ENCODE measurements at regions not wholly inside any gene's neighbourhood (a gene's known extent, or its start where the extent isn't known, plus 50 kb on each side); places are given as distances from the start of the nearest gene placed in this dataset.

GRCh38 chr1:87560601-87561360 lies 232.1 kb downstream of the LMO4 start:
- DNase-seq (ENCODE audit: low spot score) = no peak

GRCh38 chr1:87563211-87563610 lies 234.5 kb downstream of the LMO4 start:
- no peak for DNase-seq (ENCODE audit: low spot score)

GRCh38 chr1:87565861-87566260 lies 237.2 kb downstream of the LMO4 start:
- no peak for DNase-seq (ENCODE audit: low spot score)

GRCh38 chr1:87568005-87568404 lies 239.3 kb downstream of the LMO4 start:
- no peak for DNase-seq (ENCODE audit: low spot score)

- DNase-seq (ENCODE audit: low spot score) = no peak
Observed at GRCh38 chr1:87568911-87569310, 240.2 kb downstream of the LMO4 start.

GRCh38 chr1:87572008-87572407 lies 243.3 kb downstream of the LMO4 start:
- DNase-seq (ENCODE audit: low spot score) = no peak

GRCh38 chr1:87572891-87573290 lies 244.2 kb downstream of the LMO4 start:
- no peak for DNase-seq (ENCODE audit: low spot score)

GRCh38 chr1:87575528-87575927 lies 246.8 kb downstream of the LMO4 start:
- no peak for DNase-seq (ENCODE audit: low spot score)

- no peak for DNase-seq (ENCODE audit: low spot score)
Observed at GRCh38 chr1:87578464-87578863, 249.8 kb downstream of the LMO4 start.

- no peak for DNase-seq (ENCODE audit: low spot score)
Observed at GRCh38 chr1:87583459-87583858, 254.8 kb downstream of the LMO4 start.

GRCh38 chr1:87584586-87584985 lies 255.9 kb downstream of the LMO4 start:
- no peak for DNase-seq (ENCODE audit: low spot score)

GRCh38 chr1:87586501-87586900 lies 257.8 kb downstream of the LMO4 start:
- no peak for DNase-seq (ENCODE audit: low spot score)

GRCh38 chr1:87588495-87588894 lies 259.8 kb downstream of the LMO4 start:
- no peak for DNase-seq (ENCODE audit: low spot score)

GRCh38 chr1:87591492-87591891 lies 262.8 kb downstream of the LMO4 start:
- DNase-seq (ENCODE audit: low spot score) = no peak

GRCh38 chr1:87592156-87592555 lies 263.5 kb downstream of the LMO4 start:
- DNase-seq (ENCODE audit: low spot score) = no peak

GRCh38 chr1:87594736-87595383 lies 266.2 kb downstream of the LMO4 start:
- DNase-seq (ENCODE audit: low spot score) = no peak

GRCh38 chr1:87595384-87595781 lies 266.7 kb downstream of the LMO4 start:
- no peak for DNase-seq (ENCODE audit: low spot score)

GRCh38 chr1:87598429-87598828 lies 269.7 kb downstream of the LMO4 start:
- no peak for DNase-seq (ENCODE audit: low spot score)

- no peak for DNase-seq (ENCODE audit: low spot score)
Observed at GRCh38 chr1:87599569-87599968, 270.9 kb downstream of the LMO4 start.

- DNase-seq (ENCODE audit: low spot score) = no peak
Observed at GRCh38 chr1:87600055-87600850, 271.6 kb downstream of the LMO4 start.

- no peak for DNase-seq (ENCODE audit: low spot score)
Observed at GRCh38 chr1:87600854-87601253, 272.2 kb downstream of the LMO4 start.

GRCh38 chr1:87603626-87604025 lies 274.9 kb downstream of the LMO4 start:
- DNase-seq (ENCODE audit: low spot score) = no peak

- no peak for DNase-seq (ENCODE audit: low spot score)
Observed at GRCh38 chr1:87612956-87613355, 284.3 kb downstream of the LMO4 start.
